MM.1S (cell line): ENCODE measurements at regions not wholly inside any gene's neighbourhood (a gene's known extent, or its start where the extent isn't known, plus 50 kb on each side); places are given as distances from the start of the nearest gene placed in this dataset.

ENCODE experiments used
- EZH2 ChIP-seq: fragments of 300-600 bp; sonication (generic); optimal IDR thresholded peaks from 2 replicates; pipeline ENCODE3; 2017; ENCODE audit warnings: low read depth, mild to moderate bottlenecking, antibody characterized with exemption, low read length, mixed read lengths
- TF ChIP-seq, protein P1 (sequence below): fragments of 300-600 bp; sonication (generic); IDR thresholded peaks from 2 replicates; pipeline ENCODE4 v1.5.1; 2016; ENCODE audit warnings: antibody characterized with exemption, low read length, mixed read lengths

DNA sequence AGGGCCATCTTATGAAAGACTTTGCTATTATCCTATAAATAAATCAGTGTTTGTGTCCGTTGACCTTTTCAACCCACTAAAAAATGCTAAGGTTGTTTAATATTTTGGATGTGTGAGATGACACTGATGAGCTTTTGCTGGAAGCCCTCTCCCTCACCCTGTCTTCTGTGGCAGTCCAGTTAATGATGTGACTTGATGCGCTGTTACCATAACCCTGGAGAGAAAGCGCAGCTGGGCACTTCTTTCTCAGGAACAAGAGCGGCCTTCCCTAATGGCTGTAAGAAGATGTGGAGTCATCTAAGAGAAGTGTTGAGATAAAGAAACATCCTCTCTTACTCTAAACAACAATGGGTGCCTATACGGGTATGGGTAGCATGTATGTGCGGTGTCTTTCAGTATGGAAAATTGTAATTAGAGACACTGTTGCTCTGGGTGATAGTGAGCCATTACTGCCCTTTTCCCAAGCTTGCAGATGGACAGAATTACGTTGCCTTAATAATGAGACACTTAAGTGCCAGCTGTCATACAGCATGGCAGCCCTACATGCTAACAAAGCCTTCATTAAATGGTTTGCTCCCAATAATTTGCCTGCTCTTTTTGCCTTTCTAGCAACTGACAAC, 165.6 kb upstream of the NABP1 start:
- TF ChIP-seq, protein P1, sequence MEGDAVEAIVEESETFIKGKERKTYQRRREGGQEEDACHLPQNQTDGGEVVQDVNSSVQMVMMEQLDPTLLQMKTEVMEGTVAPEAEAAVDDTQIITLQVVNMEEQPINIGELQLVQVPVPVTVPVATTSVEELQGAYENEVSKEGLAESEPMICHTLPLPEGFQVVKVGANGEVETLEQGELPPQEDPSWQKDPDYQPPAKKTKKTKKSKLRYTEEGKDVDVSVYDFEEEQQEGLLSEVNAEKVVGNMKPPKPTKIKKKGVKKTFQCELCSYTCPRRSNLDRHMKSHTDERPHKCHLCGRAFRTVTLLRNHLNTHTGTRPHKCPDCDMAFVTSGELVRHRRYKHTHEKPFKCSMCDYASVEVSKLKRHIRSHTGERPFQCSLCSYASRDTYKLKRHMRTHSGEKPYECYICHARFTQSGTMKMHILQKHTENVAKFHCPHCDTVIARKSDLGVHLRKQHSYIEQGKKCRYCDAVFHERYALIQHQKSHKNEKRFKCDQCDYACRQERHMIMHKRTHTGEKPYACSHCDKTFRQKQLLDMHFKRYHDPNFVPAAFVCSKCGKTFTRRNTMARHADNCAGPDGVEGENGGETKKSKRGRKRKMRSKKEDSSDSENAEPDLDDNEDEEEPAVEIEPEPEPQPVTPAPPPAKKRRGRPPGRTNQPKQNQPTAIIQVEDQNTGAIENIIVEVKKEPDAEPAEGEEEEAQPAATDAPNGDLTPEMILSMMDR = no peak
- TF ChIP-seq EZH2 = no peak
